ENCODE measurements at regions not wholly inside any gene's neighbourhood (a gene's known extent, or its start where the extent isn't known, plus 50 kb on each side); places are given as distances from the start of the nearest gene placed in this dataset.
"Not testable (repeated sequence)": the region's sequence is repeated elsewhere in the genome, so short reads cannot be mapped to it uniquely, and the experiment has no call there.

- intact Hi-C loops (cut with DNase I), result no loop called here
- peak in 1 of 42 donors; percentile 36 for DNase-seq
These were observed 485.7 kb upstream of the ANO5 start for GRCh38 chr11:21707116-21707739.

DNA sequence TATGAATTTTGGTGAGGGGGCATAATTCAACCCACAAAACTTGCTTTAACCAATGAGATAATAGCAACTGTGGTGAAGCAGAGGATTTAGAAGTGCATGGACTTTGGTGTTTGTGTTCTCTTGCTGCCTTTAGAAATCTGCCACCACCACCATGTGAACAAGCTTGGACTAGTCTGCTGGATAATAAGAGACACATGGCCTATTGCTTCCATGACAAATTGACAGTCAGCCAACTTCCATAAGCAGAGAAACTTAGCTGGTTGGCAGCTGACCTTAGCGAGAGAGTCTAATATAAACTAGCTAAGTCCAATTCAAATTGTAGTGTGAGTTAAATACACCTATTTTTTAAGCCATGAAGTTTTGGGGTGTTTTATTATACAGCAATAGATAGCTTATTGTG, 482.1 kb upstream of the ANO5 start:
- no peak for DNase-seq
- intact Hi-C loops (cut with DNase I), result no loop called here

DNA sequence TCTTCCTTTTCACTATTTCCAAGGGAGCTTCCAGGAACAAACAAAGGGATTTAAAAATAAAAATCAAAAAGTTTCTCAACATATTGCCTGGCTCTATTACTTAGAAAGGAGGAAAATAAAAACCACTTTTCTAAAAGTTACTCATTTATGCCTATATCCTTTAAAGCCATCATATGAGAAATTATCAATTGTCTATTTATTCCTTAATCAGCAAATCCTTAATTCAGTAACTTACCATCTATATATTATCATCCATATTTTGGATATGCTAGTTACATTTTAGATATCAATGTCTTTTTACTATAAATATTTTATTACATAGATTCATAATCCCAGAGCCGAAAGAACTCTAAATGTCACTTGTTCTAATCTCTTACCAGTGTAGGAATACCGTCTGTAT, 481.5 kb upstream of the ANO5 start:
- no peak for DNase-seq
- intact Hi-C loops (cut with DNase I), result no loop called here

- intact Hi-C loops (cut with DNase I), result no loop called here
- DNase-seq, result no peak
These were observed 469.2 kb upstream of the ANO5 start for GRCh38 chr11:21723678-21724077.

DNA sequence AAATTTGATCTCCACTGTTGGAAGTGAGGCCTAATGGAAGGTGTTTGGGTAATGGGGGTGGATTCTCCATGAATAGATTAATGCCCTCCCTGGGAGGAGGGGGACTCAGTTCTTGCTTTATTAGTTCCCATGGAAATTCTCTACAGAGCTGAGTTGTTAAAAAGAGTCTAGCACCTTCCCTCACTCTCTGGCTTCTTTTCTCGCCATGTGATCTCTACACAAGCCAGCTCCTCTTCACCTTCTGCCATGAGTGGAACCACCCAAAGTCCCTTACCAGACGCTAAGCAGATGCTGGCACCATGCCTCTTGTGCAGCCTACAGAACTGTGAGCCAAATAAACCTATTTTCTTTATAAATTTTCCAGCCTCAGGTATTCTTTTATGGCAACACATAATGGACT, 465.8 kb upstream of the ANO5 start:
- intact Hi-C loops (cut with DNase I), result no loop called here
- DNase-seq, result no peak

- no peak for DNase-seq
- intact Hi-C loops (cut with DNase I), result no loop called here
These were observed 456.5 kb upstream of the ANO5 start for GRCh38 chr11:21736404-21736803.

DNA sequence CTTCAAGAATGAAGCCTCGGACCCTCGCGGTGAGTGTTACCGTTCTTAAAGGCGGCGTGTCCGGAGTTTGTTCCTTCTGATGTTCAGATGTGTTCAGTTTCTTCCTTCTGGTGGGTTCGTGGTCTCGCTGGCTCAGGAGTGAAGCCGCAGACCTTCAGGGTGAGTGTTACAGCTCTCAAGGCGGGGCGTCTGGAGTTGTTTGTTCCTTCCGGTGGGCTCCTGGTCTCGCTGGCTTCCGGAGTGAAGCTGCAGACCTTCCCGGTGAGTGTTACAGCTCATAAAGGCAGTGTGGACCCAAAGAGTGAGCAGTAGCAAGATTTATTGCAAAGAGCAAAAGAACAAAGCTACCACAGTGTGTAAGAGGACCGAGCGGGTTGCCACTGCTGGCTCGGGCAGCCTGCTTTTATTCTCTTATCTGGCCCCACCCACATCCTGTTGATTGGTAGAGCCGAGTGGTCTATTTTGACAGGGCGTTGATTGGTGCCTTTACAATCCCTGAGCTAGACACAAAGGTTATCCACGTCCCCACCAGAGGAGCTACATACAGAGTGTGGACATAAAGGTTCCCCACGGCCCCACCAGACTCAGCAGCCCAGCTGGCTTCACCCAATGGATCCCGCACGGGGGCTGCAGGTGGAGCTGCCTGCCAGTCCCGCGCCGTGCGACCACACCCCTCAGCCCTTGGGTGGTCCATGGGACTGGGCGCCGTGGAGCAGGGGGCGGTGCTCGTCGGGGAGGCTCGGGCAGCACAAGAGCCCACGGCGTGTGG, 440.2 kb upstream of the ANO5 start:
- DNase-seq; intact Hi-C loops (cut with DNase I): not testable (repeated sequence)

GRCh38 chr11:21753244-21753767, 439.6 kb upstream of the ANO5 start:
- DNase-seq; intact Hi-C loops (cut with DNase I): not testable (repeated sequence)

- no peak for DNase-seq
- intact Hi-C loops (cut with DNase I), result no loop called here
These were observed 431.9 kb upstream of the ANO5 start for GRCh38 chr11:21761000-21761399.

- intact Hi-C loops (cut with DNase I), result no loop called here
- no peak for DNase-seq
These were observed 424.5 kb upstream of the ANO5 start for GRCh38 chr11:21768388-21768787.

DNA sequence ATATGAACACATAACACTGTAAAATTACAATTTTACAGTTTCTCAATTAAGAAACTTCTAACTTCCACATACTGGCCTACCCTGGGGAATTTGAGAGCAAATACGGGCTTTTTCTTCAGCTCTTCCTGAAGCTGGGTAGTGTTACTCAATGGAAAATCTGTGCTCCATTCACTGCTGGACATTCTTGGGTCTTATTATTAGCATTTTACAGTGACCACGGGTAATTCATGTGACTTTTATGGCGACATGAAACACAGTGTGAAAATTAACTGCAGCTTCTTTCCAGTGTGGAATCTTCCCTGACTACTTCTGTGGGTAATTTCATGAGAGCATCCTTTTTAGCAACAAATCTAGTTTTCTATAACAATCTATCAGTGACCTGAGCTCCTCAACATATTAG, 423.7 kb upstream of the ANO5 start:
- intact Hi-C loops (cut with DNase I), result no loop called here

GRCh38 chr11:21771097-21771496, 421.8 kb upstream of the ANO5 start:
- intact Hi-C loops (cut with DNase I), result no loop called here
- peak in 15 of 42 donors; percentile 4 to 71 (median 22) for DNase-seq

More for the DNA sequence above, 423.7 kb upstream of the ANO5 start:
- no peak for DNase-seq

GRCh38 chr11:21774212-21774611, 418.7 kb upstream of the ANO5 start:
- intact Hi-C loops (cut with DNase I), result no loop called here
- peak in 4 of 42 donors; percentile 9 to 52 (median 15) for DNase-seq

- intact Hi-C loops (cut with DNase I), result no loop called here
- no peak for DNase-seq
These were observed 417.0 kb upstream of the ANO5 start for GRCh38 chr11:21775911-21776310.

DNA sequence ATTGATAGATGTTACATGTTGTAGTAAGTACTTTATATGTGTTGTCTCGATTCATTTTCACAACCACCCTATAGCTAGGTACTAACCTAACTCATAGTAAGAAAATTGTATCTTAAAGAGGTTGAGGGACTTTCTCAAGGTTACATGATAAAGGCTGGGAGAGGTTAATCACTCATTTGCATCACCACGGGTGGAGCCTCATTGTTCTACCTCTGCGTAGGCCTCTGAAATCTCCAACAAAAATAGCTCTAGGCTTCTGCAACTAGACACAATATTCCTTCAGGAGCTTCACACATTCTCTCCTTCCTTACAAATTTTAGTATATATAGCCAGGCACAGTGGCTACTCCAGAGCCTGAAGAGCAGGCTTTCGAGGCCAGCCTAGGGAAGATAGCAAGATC, 408.9 kb upstream of the ANO5 start:
- intact Hi-C loops (cut with DNase I), result no loop called here
- no peak for DNase-seq

DNA sequence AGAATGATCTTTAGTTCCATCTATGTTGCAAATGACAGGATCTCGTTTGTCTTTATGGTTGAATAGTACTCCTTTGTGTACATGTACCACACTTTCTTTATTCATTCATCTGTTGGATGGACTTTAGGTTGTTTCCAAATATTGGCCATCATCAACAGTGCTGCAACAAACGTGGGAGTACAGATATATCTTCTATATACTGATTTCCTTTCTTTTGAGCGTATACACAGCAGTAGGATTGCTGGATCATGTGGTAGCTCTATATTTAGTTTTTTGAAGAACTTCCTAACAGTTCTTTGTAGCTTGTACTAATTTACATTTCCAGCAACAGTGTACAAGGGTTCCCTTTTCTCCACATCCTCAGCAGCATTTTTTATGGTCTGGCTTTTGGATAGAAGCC, 407.5 kb upstream of the ANO5 start:
- intact Hi-C loops (cut with DNase I), result no loop called here
- no peak for DNase-seq

GRCh38 chr11:21794306-21794705, 398.6 kb upstream of the ANO5 start:
- intact Hi-C loops (cut with DNase I), result no loop called here
- DNase-seq, result no peak

GRCh38 chr11:21798216-21798615, 394.7 kb upstream of the ANO5 start:
- intact Hi-C loops (cut with DNase I), result no loop called here
- DNase-seq, result no peak

DNA sequence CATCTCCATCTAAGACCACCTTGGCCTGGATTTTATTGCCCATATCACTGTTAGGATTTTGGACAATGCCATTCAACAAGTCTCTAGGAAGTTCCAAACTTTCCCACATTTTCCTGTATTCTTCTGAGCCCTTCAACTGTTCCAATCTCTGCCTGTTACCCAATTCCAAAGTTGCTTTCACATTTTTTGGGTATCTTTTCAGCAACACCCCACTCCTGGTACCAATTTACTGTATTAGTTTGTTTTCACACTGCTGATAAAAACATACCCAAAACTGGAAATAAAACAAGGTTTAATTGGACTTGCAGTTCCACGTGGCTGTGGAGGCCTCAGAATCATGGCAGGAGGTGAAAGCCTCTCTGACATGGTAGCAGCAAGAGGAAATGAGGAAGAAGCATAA, 388.4 kb upstream of the ANO5 start:
- intact Hi-C loops (cut with DNase I); DNase-seq: not testable (repeated sequence)

DNA sequence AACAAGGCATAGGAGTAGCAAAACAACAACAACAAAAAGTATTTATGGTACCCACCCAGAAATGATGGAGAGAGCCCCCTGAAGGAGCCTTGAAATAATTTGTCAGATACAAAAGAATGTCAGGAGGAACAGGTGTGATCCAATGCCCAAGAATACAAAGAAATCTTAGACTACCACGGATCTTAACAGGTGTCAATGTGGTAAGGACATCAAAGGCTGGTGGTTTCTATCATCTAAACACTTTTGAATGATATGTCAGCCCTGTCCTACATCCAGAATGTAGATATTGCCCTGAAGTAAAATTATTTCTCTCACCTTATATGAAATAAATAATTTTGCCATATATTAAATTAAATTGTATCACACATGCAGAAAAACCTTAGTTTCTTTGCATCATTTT, 386.4 kb upstream of the ANO5 start:
- intact Hi-C loops (cut with DNase I), result no loop called here
- DNase-seq, result no peak

DNA sequence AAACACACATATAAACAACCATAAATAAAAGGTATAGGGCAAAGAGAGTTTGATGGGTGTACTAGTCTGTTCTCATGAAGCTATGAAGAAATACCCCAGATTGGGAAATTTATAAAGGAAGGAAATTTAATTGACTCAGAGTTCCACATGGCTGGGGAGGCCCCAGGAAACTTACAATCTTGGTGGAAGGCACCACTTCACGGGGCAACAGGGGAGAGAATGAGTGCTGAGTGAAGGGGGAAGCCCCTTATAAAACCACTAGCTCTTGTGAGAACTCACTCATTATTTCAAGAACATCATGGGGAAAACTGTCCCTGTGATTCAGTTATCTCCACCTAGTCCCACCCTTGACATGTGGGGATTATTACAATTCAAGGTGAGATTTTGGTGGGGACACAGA, 385.9 kb upstream of the ANO5 start:
- DNase-seq, result no peak
- intact Hi-C loops (cut with DNase I), result no loop called here

Data from head of caudate nucleus (tissue), 42 donors.